ENCODE measurements at regions not wholly inside any gene's neighbourhood (a gene's known extent, or its start where the extent isn't known, plus 50 kb on each side); places are given as distances from the start of the nearest gene placed in this dataset.
"Not testable (repeated sequence)": the region's sequence is repeated elsewhere in the genome, so short reads cannot be mapped to it uniquely, and the experiment has no call there.

DNA sequence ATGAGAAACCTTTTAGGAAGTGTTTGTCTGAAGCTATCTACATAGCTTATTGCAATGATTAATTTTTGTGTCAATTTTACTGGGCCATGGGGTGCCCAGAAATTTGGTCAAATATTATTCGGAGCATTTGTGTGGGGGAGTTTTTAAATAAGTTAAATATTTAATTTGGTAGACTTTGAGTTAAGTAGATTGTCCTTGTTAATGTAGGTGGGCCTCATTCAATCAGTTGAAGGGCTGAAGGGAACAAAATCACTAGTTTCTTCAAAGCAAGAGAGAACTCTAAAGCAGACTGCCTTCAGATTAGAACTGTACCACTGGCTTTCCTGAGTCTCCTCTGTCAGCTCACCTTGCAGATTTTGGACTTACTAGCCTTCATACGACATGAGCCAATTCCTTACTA, 1008.6 kb upstream of the ADAMTS5 start:
- Histone ChIP-seq H3K9me3 (no peaks in the 10 kb centered on the region), H3K4me3 (ENCODE audit: low read depth, low read length) (no peak overlapping the region), H3K4me1 (no peaks in the 10 kb centered on the region), H3K27me3 (replicated peaks; ENCODE audit: control insufficient read depth, insufficient read depth, low read length) (no peaks in the 10 kb centered on the region), H3K36me3 (ENCODE audit: control insufficient read depth, insufficient read depth, low read length) (no peaks in the 10 kb centered on the region)
- no peaks in the 10 kb centered on the region for H3K9me3 Mint-ChIP-seq (ENCODE audit: unreplicated experiment)
- no peak overlapping the region for H3K27ac Mint-ChIP-seq (ENCODE audit: unreplicated experiment)
- no peak overlapping the region for H3K4me3 Mint-ChIP-seq (ENCODE audit: unreplicated experiment)
- peaks cover 2% of the 10 kb centered on the region for H3K27me3 Mint-ChIP-seq (ENCODE audit: insufficient read depth, unreplicated experiment)
- BruUV-seq (replicated peaks): no TSS peak
- no peaks in the 10 kb centered on the region for H3K36me3 Mint-ChIP-seq (ENCODE audit: insufficient read depth, unreplicated experiment)
- intact Hi-C loops (cut with micrococcal nuclease; ENCODE audit: unreplicated experiment): no loop called here
- ChIA-PET POLR2A (no interaction called here), CTCF (no interaction called here)
- TF ChIP-seq CTCF (IDR thresholded peaks at IDR 0.05; ENCODE audit: insufficient read depth in 1 of 2, low read depth in 1 of 2, low read length in 1 of 2, severe bottlenecking in 1 of 2, unreplicated experiment in 1 of 2): no peak
- no peaks in the 10 kb centered on the region for H3K4me1 Mint-ChIP-seq (ENCODE audit: low read depth, unreplicated experiment)
- no peak for DNase-seq

DNA sequence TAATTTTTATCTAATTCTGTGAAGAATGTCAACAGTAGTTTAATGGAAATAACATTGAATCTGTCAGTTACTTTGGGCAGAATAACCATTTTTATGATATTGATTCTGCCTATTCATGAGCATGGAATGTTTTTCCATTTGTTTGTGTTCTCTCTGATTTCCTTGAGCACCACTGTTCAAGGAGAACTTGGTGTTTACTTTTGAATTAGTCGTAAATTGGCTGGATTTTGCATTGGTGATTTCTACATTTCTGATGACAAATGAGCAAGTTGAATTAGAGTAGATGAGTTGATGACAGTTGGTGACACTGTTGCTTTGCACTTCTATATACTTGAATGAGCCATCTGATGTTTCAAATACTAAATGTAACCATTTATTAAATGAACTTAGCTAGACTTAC, 1007.3 kb upstream of the ADAMTS5 start:
- H3K27me3 ChIP-seq (replicated peaks; ENCODE audit: control insufficient read depth, insufficient read depth, low read length); H3K36me3 ChIP-seq (ENCODE audit: control insufficient read depth, insufficient read depth, low read length); H3K36me3 Mint-ChIP-seq (ENCODE audit: insufficient read depth, unreplicated experiment); H3K27ac Mint-ChIP-seq (ENCODE audit: unreplicated experiment); H3K4me3 ChIP-seq (ENCODE audit: low read depth, low read length); H3K9me3 Mint-ChIP-seq (ENCODE audit: unreplicated experiment); DNase-seq; POLR2A ChIA-PET; H3K4me3 Mint-ChIP-seq (ENCODE audit: unreplicated experiment); H3K4me1 ChIP-seq; H3K27me3 Mint-ChIP-seq (ENCODE audit: insufficient read depth, unreplicated experiment); BruUV-seq (replicated peaks); CTCF ChIA-PET; intact Hi-C loops (cut with micrococcal nuclease; ENCODE audit: unreplicated experiment); H3K9me3 ChIP-seq; H3K4me1 Mint-ChIP-seq (ENCODE audit: low read depth, unreplicated experiment): not testable (repeated sequence)

- CTCF ChIA-PET; H3K36me3 Mint-ChIP-seq (ENCODE audit: insufficient read depth, unreplicated experiment); H3K4me3 Mint-ChIP-seq (ENCODE audit: unreplicated experiment); BruUV-seq (replicated peaks); H3K27me3 Mint-ChIP-seq (ENCODE audit: insufficient read depth, unreplicated experiment); H3K4me3 ChIP-seq (ENCODE audit: low read depth, low read length); DNase-seq; H3K9me3 ChIP-seq; H3K9me3 Mint-ChIP-seq (ENCODE audit: unreplicated experiment); intact Hi-C loops (cut with micrococcal nuclease; ENCODE audit: unreplicated experiment); H3K4me1 ChIP-seq; H3K27ac Mint-ChIP-seq (ENCODE audit: unreplicated experiment); H3K27me3 ChIP-seq (replicated peaks; ENCODE audit: control insufficient read depth, insufficient read depth, low read length); POLR2A ChIA-PET; H3K4me1 Mint-ChIP-seq (ENCODE audit: low read depth, unreplicated experiment); H3K36me3 ChIP-seq (ENCODE audit: control insufficient read depth, insufficient read depth, low read length): not testable (repeated sequence)
These were observed 1001.4 kb upstream of the ADAMTS5 start for GRCh38 chr21:27968240-27968639.

DNA sequence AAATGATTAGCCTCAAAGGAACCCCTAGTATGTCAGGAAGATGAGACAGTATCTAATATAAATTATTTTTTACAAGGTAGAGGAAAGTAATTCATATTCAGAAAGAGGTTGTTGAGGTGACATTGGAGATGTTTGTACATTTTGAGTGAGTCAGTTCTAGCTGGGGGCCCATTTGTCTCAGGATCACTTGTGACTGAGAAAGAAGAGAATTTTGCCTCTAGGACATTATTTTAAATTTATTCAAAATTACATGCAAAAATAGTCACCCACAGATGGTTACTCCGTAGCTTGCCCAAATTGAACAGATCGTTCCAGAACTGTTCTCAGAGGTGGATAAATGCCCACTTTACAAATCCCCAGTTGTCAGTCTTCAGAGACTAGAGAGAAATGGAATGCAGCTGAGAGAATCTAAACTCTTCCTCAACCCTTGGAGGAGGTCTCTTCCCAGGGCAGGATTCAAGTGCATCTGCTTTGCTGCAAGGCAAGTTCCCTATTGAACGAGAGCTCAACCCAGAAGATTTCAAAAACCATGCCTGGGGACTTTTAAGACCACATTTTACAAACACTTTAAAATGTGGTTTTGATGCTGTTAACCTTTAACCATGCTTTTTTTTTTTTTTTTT, 987.8 kb upstream of the ADAMTS5 start:
- Histone ChIP-seq H3K36me3 (ENCODE audit: control insufficient read depth, insufficient read depth, low read length) (no peaks in the 10 kb centered on the region), H3K9me3 (no peaks in the 10 kb centered on the region), H3K4me3 (ENCODE audit: low read depth, low read length) (no peak overlapping the region), H3K4me1 (no peaks in the 10 kb centered on the region), H3K27me3 (replicated peaks; ENCODE audit: control insufficient read depth, insufficient read depth, low read length) (no peaks in the 10 kb centered on the region)
- H3K4me3 Mint-ChIP-seq (ENCODE audit: unreplicated experiment): no peak overlapping the region
- H3K27ac Mint-ChIP-seq (ENCODE audit: unreplicated experiment): no peak overlapping the region
- peaks cover 2% of the 10 kb centered on the region for H3K9me3 Mint-ChIP-seq (ENCODE audit: unreplicated experiment)
- no TSS peak for BruUV-seq (replicated peaks)
- intact Hi-C loops (cut with micrococcal nuclease; ENCODE audit: unreplicated experiment): no loop called here
- H3K4me1 Mint-ChIP-seq (ENCODE audit: low read depth, unreplicated experiment): no peaks in the 10 kb centered on the region
- no peak for TF ChIP-seq CTCF (IDR thresholded peaks at IDR 0.05; ENCODE audit: insufficient read depth in 1 of 2, low read depth in 1 of 2, low read length in 1 of 2, severe bottlenecking in 1 of 2, unreplicated experiment in 1 of 2)
- POLR2A ChIA-PET: no interaction called here
- CTCF ChIA-PET: no interaction called here
- no peaks in the 10 kb centered on the region for H3K36me3 Mint-ChIP-seq (ENCODE audit: insufficient read depth, unreplicated experiment)
- no peak for DNase-seq
- H3K27me3 Mint-ChIP-seq (ENCODE audit: insufficient read depth, unreplicated experiment): no peaks in the 10 kb centered on the region

All from Caco-2 (cell line).